H1 (cell line): ENCODE measurements at regions not wholly inside any gene's neighbourhood (a gene's known extent, or its start where the extent isn't known, plus 50 kb on each side); places are given as distances from the start of the nearest gene placed in this dataset.

Experiments
- CTCF ChIA-PET: fragments of 300-600 bp; sonication (Branson Sonifier 250); formaldehyde crosslinking; loops from one replicate; lab custom pipeline; 2021; ENCODE audit not compliant: partially characterized antibody; lab: Charles Lee
- POLR2A ChIA-PET: fragments of 300-600 bp; sonication (Branson Sonifier 250); formaldehyde crosslinking; loops from one replicate; lab custom pipeline; 2021; ENCODE audit warnings: inconsistent platforms; ENCODE audit not compliant: partially characterized antibody; lab: Charles Lee
- DNase-seq, 2 experiments: peaks; one replicate each; pipeline versions ENCODE4 v3.0.0 to v3.0.0-alpha.2; 2010 to 2022; ENCODE audit warnings: low spot score in 2 of 2, low read depth in 1 of 2, mixed read lengths in 1 of 2
- FAIRE-seq: peaks from 2 replicates; lab custom pipeline; 2011; peaks lifted over from hg19 to GRCh38; lab: Jason Lieb, UNC
- H2AFZ ChIP-seq: 2 replicates; pipeline ENCODE4 v1.8.1; 2012; ENCODE audit warnings: low read length, inconsistent platforms
- H2AK5ac ChIP-seq: 2 replicates; pipeline ENCODE4 v1.6.1; 2013; ENCODE audit warnings: low read depth, low read length
- H2BK120ac ChIP-seq: replicated peaks from 2 replicates; pipeline ENCODE3; 2013; ENCODE audit warnings: low read depth, low read length, inconsistent platforms
- H2BK12ac ChIP-seq: 2 replicates; pipeline ENCODE4 v1.6.1; 2013; ENCODE audit warnings: low read depth, low read length
- H2BK15ac ChIP-seq: 2 replicates; pipeline ENCODE4 v1.6.1; 2013; ENCODE audit warnings: low read length
- H2BK20ac ChIP-seq: 2 replicates; pipeline ENCODE4 v1.6.1; 2013; ENCODE audit warnings: low read length
- H2BK5ac ChIP-seq: 2 replicates; pipeline ENCODE4 v1.6.1; 2013; ENCODE audit warnings: low read depth, low read length
- H3K14ac ChIP-seq: 2 replicates; pipeline ENCODE4 v1.6.1; 2013; ENCODE audit warnings: inconsistent platforms; ENCODE audit not compliant: insufficient read length
- H3K18ac ChIP-seq: 2 replicates; pipeline ENCODE4 v1.6.1; 2013; ENCODE audit warnings: low read length; ENCODE audit errors: extremely low read depth
- H3K23ac ChIP-seq: 2 replicates; pipeline ENCODE4 v1.6.1; 2013; ENCODE audit warnings: inconsistent platforms; ENCODE audit not compliant: insufficient read length
- H3K23me2 ChIP-seq: 2 replicates; pipeline ENCODE4 v1.6.1; 2013; ENCODE audit warnings: low read depth, low read length
- H3K27ac ChIP-seq: 2 replicates; pipeline ENCODE4 v1.6.1; 2011; ENCODE audit warnings: low read depth, low read length, inconsistent platforms
- H3K27me3 ChIP-seq, 4 experiments: replicated peaks in 1 of 4; 1 replicate in 1 of 4; 2 replicates in 3 of 4; pipeline versions ENCODE4 v1.6.1 to v1.8.1; 2011 to 2013; ENCODE audit warnings: low read length in 3 of 4, mild to moderate bottlenecking in 3 of 4, inconsistent platforms in 2 of 4, mixed read lengths in 2 of 4, moderate library complexity in 1 of 4; ENCODE audit not compliant: control insufficient read depth in 3 of 4, insufficient read depth in 3 of 4; ENCODE audit errors: extremely low read depth in 1 of 4
- H3K36me3 ChIP-seq, 4 experiments: 2 replicates each; pipeline versions ENCODE4 v1.6.1 to v1.8.1; 2011 to 2013; ENCODE audit warnings: mild to moderate bottlenecking in 4 of 4, low read length in 3 of 4, moderate library complexity in 2 of 4, control low read depth in 1 of 4, inconsistent platforms in 1 of 4; ENCODE audit not compliant: insufficient read depth in 4 of 4, control insufficient read depth in 2 of 4
- H3K4ac ChIP-seq: replicated peaks from 2 replicates; pipeline ENCODE3; 2013; ENCODE audit warnings: low read length, low read depth, mixed read lengths, inconsistent platforms; ENCODE audit not compliant: insufficient read length
- H3K4me1 ChIP-seq, 4 experiments: replicated peaks in 1 of 4; 1 replicate in 1 of 4; 2 replicates in 3 of 4; pipeline versions ENCODE4 v1.6.1 to v1.8.1; 2011 to 2013; ENCODE audit warnings: low read length in 3 of 4, inconsistent platforms in 2 of 4, mixed read lengths in 1 of 4; ENCODE audit not compliant: insufficient read depth in 4 of 4, control insufficient read depth in 3 of 4
- H3K4me2 ChIP-seq, 2 experiments: 2 replicates each; pipeline versions ENCODE4 v1.6.1 to v1.8.1; 2011 to 2013; ENCODE audit warnings: low read depth in 2 of 2, low read length in 2 of 2, control low read depth in 1 of 2, inconsistent platforms in 1 of 2, mild to moderate bottlenecking in 1 of 2; ENCODE audit not compliant: insufficient read depth in 1 of 2
- H3K4me3 ChIP-seq, 4 experiments: fragments of 200-600, 300-600 bp in 1 of 4; sonication (generic), shearing (Covaris generic), sonication (Bioruptor Twin) in 1 of 4; 2 replicates each; pipeline versions ENCODE4 v1.5.1 to v1.8.1; 2011 to 2016; ENCODE audit warnings: low read length in 4 of 4, low read depth in 3 of 4, control low read depth in 2 of 4, inconsistent platforms in 2 of 4, mild to moderate bottlenecking in 2 of 4, mixed read lengths in 1 of 4, moderate library complexity in 1 of 4; ENCODE audit not compliant: insufficient read depth in 2 of 4; ENCODE audit errors: extremely low read depth in 1 of 4
- H3K56ac ChIP-seq: replicated peaks from 2 replicates; pipeline ENCODE3; 2013; ENCODE audit warnings: low read depth, mild to moderate bottlenecking, mixed read lengths, low read length, inconsistent platforms; ENCODE audit not compliant: insufficient read length
- H3K79me1 ChIP-seq: 2 replicates; pipeline ENCODE4 v1.6.1; 2013; ENCODE audit warnings: low read depth, low read length, control low read depth
- H3K79me2 ChIP-seq, 2 experiments: 2 replicates each; pipeline versions ENCODE4 v1.6.1 to v1.8.1; 2012 to 2013; ENCODE audit warnings: low read length in 2 of 2, mild to moderate bottlenecking in 2 of 2, inconsistent platforms in 1 of 2; ENCODE audit not compliant: insufficient read depth in 2 of 2, control insufficient read depth in 1 of 2
- H3K9ac ChIP-seq, 4 experiments: replicated peaks in 1 of 4; 1 replicate in 1 of 4; 2 replicates in 3 of 4; pipeline versions ENCODE4 v1.6.1 to v1.8.1; 2011 to 2013; ENCODE audit warnings: low read depth in 3 of 4, low read length in 3 of 4, control low read depth in 2 of 4, mild to moderate bottlenecking in 2 of 4, moderate library complexity in 2 of 4, inconsistent platforms in 1 of 4; ENCODE audit errors: extremely low read depth in 1 of 4
- H3K9me3 ChIP-seq, 2 experiments: 2 replicates each; pipeline versions ENCODE4 v1.6.1 to v1.8.1; 2012 to 2013; ENCODE audit warnings: mild to moderate bottlenecking in 2 of 2, moderate library complexity in 2 of 2, control low read depth in 1 of 2, inconsistent platforms in 1 of 2, low read depth in 1 of 2, low read length in 1 of 2, mixed read lengths in 1 of 2; ENCODE audit not compliant: insufficient read depth in 2 of 2
- H4K20me1 ChIP-seq, 2 experiments: replicated peaks in 1 of 2; 2 replicates each; pipeline versions ENCODE3 to v1.8.1; 2011 to 2013; ENCODE audit warnings: inconsistent platforms in 2 of 2, low read length in 2 of 2, mild to moderate bottlenecking in 1 of 2; ENCODE audit not compliant: insufficient read depth in 2 of 2, control insufficient read depth in 1 of 2
- H4K5ac ChIP-seq: 2 replicates; pipeline ENCODE4 v1.6.1; 2013; ENCODE audit warnings: low read length, low read depth, mixed read lengths, inconsistent platforms; ENCODE audit not compliant: insufficient read length
- H4K8ac ChIP-seq: 2 replicates; pipeline ENCODE4 v1.8.0; 2013; ENCODE audit warnings: mild to moderate bottlenecking, moderate library complexity, low read length, inconsistent platforms; ENCODE audit not compliant: insufficient read depth; ENCODE audit errors: extremely low read depth
- H4K91ac ChIP-seq: replicated peaks from 2 replicates; pipeline ENCODE3; 2013; ENCODE audit warnings: low read length, mixed read lengths, inconsistent platforms; ENCODE audit not compliant: insufficient read length
- CTBP2 ChIP-seq: IDR thresholded peaks from 2 replicates; pipeline ENCODE4 v1.7.0; 2011; ENCODE audit warnings: borderline replicate concordance, mild to moderate bottlenecking, moderate library complexity, mixed read lengths, low read length; ENCODE audit not compliant: insufficient read depth, insufficient read length
- JUN ChIP-seq: IDR thresholded peaks from 2 replicates; pipeline ENCODE4 v1.6.1; 2011; ENCODE audit warnings: low read depth, mild to moderate bottlenecking, improper control_type of control experiment, low read length
- KDM5A ChIP-seq: fragments of 200-600 bp; IDR thresholded peaks from 2 replicates; pipeline ENCODE4 v1.7.1; 2012; ENCODE audit warnings: mild to moderate bottlenecking, low read length, inconsistent platforms, mixed read lengths
- SRF ChIP-seq: IDR thresholded peaks from 2 replicates; pipeline ENCODE4 v1.6.1; 2011; ENCODE audit warnings: mild to moderate bottlenecking, low read depth, low read length, moderate library complexity
- WGBS, 2 experiments: shearing (Covaris generic) in 1 of 2; methylation state at CpG; one replicate each; pipeline versions ENCODE4 v1.1.6 to v1.1.7; 2013 to 2015; ENCODE audit warnings: low lambda C conversion rate in 2 of 2, mixed read lengths in 2 of 2, inconsistent platforms in 1 of 2, low coverage in 1 of 2, missing lambda C conversion rate in 1 of 2; ENCODE audit not compliant: insufficient replicate concordance in 2 of 2, insufficient coverage in 1 of 2, insufficient read length in 1 of 2; ENCODE audit errors: extremely low coverage in 1 of 2, missing lambda C conversion rate in 1 of 2; 5-methylcytosine and 5-hydroxymethylcytosine counted together

DNA sequence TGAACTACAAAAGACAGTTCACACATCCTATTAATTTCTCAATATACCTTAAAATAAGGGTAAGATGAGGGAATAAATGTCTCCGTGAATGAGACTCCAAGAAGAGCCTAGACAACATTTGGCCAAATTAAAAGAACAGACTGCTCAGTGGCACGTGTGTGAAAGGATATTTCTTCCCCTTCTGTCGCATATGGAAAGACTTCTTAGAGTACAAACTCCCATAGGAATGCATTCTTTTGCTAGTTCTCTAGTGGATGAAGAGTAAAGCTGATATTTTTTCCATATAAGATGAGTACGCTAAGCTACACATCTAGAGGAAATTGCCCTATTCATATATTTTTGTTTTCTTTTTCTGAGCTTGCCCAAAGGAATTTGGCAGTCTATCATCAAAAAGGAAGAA is 710.0 kb upstream of the ID2 start:
- Histone ChIP-seq H3K4me3 (no peak overlapping the region), H2BK5ac (no peak overlapping the region), H3K18ac (no peak overlapping the region), H3K23me2 (no peaks in the 10 kb centered on the region), H3K9ac (no peak overlapping the region), H4K20me1 (no peaks in the 10 kb centered on the region), H4K5ac (no peak overlapping the region), H3K14ac (no peak overlapping the region), H2AFZ (no peak overlapping the region), H2BK120ac (no peak overlapping the region), H3K79me2 (no peaks in the 10 kb centered on the region), H2BK15ac (no peak overlapping the region), H3K4me1 (peaks cover 0 to 5% (median 0%) of the 10 kb centered on the region in 4 experiments; a peak in 2 of 7 replicates), H3K27ac (no peak overlapping the region), H2BK20ac (no peak overlapping the region), H3K9me3 (no peaks in the 10 kb centered on the region), H3K79me1 (no peaks in the 10 kb centered on the region), H2BK12ac (no peak overlapping the region), H2AK5ac (no peak overlapping the region), H3K27me3 (no peaks in the 10 kb centered on the region), H3K56ac (no peak overlapping the region), H3K36me3 (no peaks in the 10 kb centered on the region), H3K23ac (no peak overlapping the region), H3K4me2 (no peak overlapping the region), H4K91ac (no peak overlapping the region), H4K8ac (no peak overlapping the region), H3K4ac (no peak overlapping the region)
- ChIA-PET CTCF (interaction anchor here (0.7 to 1.3 kb wide), 4 partner anchors 12 to 645 kb away, joined by 3 to 4 read pairs (median 3); no protein-coding TSS in a partner anchor), POLR2A (no interaction called here)
- 89% methylated on average over 4 of the region's 4 CpGs; no CpG with 5 or more reads in 1 of the 2 experiments for WGBS, 2 experiments
- FAIRE-seq (no peak), DNase-seq (no peak)
- TF ChIP-seq KDM5A (no peak), CTBP2 (no peak), SRF (no peak), JUN (no peak)
